GM18505 (cell line): ENCODE measurements at regions not wholly inside any gene's neighbourhood (a gene's known extent, or its start where the extent isn't known, plus 50 kb on each side); places are given as distances from the start of the nearest gene placed in this dataset.
A peak's percentile ranks its signal among the peaks of the same experiment; 100 is the strongest.
"Not testable (repeated sequence)": the region's sequence is repeated elsewhere in the genome, so short reads cannot be mapped to it uniquely, and the experiment has no call there.

ENCODE experiments used
- ATAC-seq: cut with Tn5 transposase; IDR thresholded peaks from one replicate; pipeline ENCODE4 v1.9.1; 2021; ENCODE audit not compliant: unreplicated experiment
- POLR2A ChIP-seq: IDR thresholded peaks from 4 replicates; pipeline ENCODE4 v1.6.1; 2011; ENCODE audit warnings: borderline replicate concordance; ENCODE audit not compliant: insufficient read depth, insufficient read length; ENCODE audit errors: extremely low read depth

DNA sequence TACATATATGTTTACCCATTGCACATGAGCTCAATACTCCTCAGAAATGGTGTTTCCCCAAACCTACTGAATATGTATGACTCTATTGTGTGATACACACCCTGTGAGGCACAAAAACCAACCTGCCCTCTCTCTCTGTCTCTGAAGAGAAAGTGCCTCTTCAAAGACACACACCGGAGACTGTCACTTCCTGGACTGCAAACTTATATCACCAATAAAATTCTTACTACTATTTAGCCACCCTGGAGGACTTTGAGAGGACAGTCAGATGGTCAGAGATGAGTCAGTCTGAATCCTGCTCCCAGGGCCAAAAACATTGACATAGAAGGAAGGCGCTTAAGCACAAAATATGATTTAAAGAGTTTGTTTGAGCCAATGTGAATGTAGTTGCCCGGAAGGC, 110.4 kb downstream of the PPIAL4G start:
- no peak for ATAC-seq
- no peak for TF ChIP-seq POLR2A

DNA sequence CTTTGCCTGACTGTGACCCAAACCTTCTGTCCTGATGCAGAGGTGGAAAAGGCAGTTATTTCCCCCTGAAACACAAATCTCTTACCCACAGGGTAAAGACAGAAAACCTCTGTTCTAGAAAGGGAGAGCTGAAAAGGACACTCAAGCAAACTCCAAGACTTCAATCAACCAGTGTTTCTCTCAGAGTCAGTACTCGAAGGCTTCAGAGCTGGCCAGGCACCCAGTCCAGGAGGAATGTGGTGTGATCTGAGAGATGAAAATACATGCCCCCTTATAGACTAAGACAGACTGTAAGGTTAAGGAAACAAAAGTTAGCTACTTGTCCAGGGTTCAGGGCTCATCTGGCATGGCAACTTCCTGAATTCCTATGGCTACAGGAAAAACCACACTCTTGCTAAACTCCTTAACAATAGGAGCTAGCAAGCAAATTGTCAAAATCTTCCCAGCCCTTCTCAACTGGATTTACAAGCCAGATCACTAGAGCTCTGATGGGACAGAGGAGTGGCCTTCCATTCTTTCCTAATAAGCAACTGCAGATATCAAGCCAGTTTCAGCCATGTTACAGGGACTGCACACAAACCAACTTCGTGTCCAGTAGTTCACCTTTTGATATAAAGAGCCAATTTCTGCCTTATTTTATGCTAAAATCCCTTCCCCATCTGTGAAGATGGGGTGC, 110.9 kb downstream of the PPIAL4G start:
- ATAC-seq = not testable (repeated sequence)

DNA sequence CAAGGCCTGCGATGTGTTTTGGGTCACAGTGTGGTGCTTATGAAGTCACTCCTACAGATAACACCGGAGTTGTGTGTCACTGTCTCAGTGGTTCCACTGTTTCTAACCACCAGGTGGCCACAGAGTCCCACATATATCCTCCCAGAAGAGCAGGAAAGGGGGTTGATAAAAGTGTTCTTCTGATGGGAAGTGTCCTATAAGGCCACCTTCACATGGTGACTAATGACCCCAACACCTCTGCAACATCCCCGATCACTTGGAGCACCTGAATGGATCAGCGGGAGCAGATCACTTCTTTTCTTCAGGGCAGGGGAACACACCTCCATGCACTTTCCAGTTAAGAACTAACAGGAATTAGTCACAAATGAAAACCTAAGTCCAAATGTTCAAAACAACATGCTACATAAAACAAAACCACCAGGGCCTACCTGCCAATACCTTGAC, 111.5 kb downstream of the PPIAL4G start:
- ATAC-seq = not testable (repeated sequence)

DNA sequence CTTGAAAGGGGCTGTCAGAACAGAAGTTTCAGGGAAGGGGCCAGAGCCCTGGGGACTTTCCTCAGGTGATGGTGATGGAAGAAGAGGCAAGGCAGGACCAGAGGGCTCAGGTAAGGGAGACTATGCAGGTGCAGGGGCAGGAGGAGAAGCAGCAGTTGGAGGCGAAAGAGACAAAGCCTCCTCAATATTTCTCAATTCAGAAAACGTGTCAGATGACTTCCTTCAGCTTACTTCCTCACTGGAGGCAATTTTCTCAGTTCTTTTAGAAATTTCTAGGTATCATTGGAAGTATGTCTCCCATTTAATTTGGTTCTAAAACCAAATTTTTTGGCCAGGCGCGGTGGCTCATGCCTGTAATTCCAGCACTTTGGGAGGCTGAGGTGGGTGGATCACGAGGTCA, 112.4 kb downstream of the PPIAL4G start:
- not testable (repeated sequence) for ATAC-seq

DNA sequence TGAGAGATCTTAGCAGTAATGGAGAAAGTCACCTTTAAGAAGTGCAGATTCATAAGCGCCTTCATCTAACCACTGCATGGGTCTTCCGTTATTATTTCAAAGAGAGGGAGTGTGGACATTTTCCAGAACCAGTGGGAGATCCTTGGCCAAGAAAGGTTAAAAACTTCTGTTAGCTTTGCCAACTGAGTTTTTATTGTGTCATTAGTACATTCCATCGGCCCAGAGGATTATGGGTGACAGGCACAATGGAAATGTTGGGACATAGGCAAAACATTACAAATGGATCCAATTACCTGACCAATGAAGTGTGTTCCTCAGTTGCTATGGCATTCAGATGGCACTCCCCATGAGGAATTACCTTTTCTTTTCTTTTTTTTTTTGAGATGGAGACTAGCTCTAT, 115.5 kb downstream of the PPIAL4G start:
- TF ChIP-seq POLR2A = no peak
- no peak for ATAC-seq

DNA sequence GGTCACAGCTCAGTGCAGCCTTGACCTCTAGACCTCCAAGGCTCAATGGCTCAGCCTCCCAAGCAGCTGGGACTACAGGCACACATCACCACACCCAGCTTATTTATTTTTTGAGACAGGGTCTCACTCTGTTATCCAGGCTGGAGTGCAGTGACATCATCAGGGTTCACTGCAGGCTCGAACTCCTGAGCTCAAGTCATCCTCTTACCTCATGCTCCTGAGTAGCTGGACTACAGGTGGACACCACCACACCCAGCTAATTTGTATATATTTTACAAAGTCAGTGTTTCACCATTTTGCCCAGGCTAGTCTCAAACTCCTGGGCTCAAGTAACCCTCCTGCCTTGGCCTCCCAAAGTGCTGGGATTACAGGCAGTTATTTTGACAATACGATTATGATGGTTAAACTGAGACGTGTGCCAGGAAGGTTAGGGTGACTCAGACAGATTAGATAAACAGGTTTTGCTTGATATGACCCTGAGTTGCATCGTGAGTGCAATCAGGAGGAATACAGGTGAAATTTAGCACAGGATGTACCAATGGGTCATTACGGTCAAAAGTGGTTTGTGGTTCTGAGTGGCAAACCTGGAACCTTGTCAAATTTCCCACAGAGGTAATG, 116.9 kb downstream of the PPIAL4G start:
- not testable (repeated sequence) for ATAC-seq

DNA sequence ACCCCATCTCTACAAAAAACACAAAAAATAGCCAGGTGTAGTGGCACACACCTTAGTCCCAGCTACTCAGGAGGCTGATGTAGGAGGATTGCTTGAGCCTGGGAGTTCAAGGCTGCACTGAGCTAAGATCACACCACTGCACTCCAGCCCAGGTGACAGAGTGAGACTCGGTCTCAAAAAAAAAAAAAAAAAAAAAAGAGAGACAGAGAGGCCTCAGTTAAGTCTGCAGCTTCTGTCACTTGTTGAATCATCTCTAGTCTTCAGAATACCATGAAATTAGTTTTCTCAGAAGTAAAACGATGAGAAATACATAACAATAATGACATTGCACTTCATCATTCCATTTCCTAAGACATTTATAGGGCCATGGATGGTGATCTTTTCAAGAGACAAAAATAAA, 118.0 kb downstream of the PPIAL4G start:
- not testable (repeated sequence) for ATAC-seq

DNA sequence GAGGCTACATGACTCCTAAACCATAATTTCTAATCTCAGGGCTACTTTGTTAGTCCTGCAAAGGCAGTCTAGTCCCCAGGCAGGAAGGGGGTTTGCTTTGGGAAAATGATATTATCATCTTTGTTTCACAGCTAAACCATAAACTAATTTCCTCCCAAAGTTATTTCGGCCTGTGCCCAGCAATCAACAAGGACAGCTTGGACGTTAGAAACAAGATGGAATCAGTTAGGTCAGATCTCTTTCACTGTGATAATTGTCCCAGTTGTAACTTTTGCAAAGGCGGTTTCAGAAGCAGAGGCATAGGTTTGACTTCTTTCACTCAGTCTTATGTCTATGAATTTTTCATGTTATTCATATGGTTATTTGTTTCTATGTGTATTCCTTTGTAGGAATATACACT, 119.1 kb downstream of the PPIAL4G start:
- ATAC-seq = not testable (repeated sequence)

DNA sequence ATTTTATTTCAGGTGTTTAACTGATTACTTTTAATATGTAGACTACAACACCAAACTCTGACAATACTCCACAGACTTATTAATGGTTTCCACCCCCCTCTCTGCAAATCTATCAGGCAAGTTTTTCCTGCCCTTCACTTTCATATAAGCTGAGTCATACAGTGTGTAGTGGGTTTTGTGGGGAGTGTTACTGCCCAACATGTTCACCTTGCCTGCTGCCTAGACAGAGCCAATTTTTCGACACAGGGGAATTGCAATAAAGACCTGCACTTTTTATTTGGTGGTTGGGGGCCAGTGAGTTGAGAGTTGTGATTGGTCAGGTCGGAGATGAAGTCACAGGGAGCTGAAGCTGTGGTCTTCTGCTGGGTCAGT, 119.7 kb downstream of the PPIAL4G start:
- no peak for ATAC-seq
- no peak for TF ChIP-seq POLR2A

DNA sequence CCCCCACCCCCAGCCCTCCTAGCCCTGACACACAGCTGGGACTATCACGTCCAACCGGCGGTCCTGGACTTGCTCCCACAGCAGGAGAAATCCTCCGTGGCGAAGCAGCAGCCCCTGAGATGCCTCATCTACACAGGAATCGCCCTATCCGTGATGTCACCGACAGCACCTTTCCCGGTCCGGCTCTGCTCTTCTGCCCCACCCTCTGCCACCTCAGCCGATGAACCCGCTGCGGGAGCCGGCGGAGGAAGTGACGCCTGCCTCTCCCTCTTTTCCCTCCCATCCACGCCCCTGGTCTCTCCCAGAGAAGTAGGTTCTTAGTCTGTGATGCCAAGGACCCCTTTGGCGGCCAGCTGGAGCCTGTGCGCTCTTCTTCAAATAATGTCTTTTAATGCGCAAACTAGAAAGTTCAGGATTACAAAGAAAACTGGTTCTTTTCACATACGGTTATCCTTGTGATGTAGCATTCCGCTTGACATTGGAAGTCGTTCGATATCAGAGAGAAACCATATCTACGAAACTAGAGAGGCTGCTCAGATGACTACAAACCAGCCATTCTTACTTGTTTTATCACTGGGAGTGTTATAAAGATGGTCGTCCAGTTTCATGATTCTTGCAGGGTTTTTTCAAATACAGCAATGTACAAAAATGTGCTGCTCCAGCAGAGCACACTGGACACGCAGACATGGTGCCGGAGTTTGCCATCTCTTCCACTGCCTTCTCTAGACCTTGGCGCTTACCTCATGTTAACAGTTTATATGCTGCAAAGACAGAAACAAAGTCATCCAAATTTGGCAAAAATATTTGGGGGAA, 120.3 kb downstream of the PPIAL4G start:
- no peak for TF ChIP-seq POLR2A
- ATAC-seq = no peak

DNA sequence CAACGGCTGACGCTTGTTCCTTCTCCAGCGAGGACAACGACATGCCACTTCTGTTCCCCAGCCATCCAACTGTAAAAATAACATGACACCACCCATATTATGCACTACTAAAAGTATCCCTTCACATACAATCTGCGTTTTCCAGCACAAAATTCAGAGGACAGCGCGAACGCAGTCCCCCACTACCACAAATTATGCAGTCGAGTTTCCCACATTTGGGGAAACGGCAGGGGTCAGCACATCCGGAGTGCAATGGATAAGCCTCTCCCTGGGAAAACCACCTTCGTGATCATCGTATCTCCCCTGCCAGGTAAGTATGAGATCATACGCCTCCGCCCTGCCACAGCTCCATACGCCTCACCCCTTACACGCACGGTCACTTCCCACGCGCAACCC, 120.9 kb downstream of the PPIAL4G start:
- peak; percentile 44 for TF ChIP-seq POLR2A
- no peak for ATAC-seq

DNA sequence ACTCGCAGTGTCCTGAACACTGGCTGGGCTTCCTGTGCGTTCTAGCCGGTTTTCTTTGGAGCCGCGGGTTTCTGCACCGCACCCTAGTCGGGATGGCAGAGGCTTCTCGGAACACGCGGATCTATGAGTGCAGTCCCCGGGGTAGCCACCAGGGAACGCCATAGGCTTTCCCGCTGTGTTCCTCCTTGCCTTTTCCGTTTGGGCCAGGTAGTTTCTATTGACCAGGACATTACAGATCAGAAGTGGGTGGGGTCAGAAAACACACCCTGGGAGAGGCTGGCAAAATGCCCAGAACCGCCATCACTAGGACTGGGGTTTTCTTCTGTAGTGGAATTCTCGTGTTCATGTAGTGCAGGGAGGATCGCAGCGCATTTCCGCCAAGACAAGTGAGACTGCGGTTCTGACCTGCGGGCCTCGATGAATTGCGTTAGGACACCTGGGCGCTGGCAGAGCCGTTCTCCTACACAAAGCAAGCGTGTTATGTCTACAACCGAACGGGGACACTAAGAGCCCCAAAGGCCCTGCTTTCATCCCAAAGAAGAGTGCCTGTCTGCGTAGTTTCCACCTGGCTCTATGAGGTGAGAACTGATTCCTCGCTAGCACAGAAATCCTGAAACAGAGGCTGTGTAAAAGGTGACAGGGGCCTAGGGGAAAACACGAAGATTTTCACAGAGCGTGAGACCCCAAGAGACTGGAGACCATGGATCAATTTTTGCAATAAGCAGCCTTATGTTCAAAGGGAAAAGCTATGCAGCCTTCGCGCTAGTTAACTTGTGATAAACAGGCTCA, 121.5 kb downstream of the PPIAL4G start:
- ATAC-seq = not testable (repeated sequence)
- peak; percentile 9 for TF ChIP-seq POLR2A

DNA sequence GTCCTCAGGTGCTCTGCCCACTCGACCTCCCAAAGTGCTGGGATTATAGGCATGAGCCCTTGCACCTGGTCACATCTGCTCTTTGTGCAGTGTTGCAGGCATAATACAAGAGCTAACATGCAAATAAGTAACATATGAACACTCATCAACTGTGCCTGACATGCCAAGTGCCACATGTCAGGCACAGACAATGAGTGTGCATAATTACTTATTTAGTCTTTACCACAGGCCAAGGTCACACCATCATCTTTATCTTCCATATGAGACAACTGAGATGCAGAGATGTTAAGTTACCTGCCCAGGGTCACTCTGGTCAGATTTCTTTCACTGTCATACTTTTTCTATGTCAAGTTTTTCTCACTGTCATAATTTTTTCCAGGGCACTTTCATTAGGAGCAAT, 126.1 kb downstream of the PPIAL4G start:
- no peak for TF ChIP-seq POLR2A
- ATAC-seq = no peak

DNA sequence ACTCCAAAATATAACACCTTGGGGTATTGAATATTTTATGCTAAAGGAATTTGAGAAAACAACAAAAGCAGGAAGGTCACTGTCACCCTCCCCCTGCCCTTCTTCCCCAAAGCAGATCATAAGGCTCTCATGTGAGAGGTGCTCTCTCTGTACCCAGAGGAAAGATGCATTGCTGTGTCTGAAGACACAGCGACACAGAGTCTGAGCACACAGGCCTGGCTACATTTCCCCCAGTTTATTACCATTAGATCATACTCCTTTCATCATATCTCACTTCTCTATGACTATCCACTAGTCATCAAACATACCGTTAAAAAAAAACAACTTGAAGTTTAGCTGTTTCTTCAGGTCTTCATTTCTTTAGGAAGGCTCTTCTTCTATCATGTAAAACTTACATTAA, 127.1 kb downstream of the PPIAL4G start:
- no peak for TF ChIP-seq POLR2A
- no peak for ATAC-seq

DNA sequence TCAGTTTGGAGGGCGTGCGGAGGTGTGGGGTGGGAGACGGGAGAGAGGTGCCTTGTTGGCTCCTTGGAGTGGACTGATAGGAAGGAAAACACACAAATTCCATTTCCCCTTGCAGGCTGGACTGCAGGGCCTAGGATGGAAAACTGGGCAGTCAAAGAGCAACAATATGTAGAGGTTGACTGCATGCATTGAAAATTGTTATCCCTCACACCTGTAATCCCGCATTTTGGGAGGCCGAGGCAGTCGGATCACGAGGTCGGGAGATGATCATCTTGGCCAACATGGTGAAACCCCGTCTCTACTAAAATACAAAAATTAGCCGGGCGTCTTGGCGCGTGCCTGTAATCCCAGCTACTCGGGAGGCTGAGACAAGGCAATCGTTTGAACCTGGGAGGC, 128.2 kb downstream of the PPIAL4G start:
- no peak for ATAC-seq
- no peak for TF ChIP-seq POLR2A
